ENCODE measurements at regions not wholly inside any gene's neighbourhood (a gene's known extent, or its start where the extent isn't known, plus 50 kb on each side); places are given as distances from the start of the nearest gene placed in this dataset.

DNA sequence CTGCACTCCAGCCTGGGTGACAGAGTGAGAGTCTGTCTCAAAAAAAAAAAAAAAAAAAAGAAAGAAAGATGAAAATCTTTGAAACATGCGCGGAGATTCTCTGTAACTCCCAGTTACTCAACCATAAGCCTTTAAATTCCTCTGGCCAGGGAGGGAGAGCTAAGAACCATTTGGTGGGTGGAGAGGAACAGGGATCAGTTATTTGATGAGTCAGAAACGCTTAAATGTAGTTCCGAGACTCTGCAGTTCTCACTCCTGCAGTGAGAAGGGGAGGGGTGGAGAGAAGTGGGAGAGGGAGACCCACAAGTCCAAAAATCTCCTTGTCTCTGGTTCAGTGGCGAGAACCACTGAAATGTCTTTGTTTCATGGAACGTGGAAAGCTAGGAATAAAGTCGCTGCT lies 266.7 kb downstream of the SOX9 start:
- CTCF ChIA-PET, result interaction anchor here (0.8 kb wide), 1 partner anchor 279 kb away, joined by 3 read pairs; no protein-coding TSS in a partner anchor
- peak overlapping the region; percentile 86 for H3K27ac Mint-ChIP-seq (ENCODE audit: low read depth, unreplicated experiment)
- H3K27me3 Mint-ChIP-seq (ENCODE audit: insufficient read depth, unreplicated experiment), result no peaks in the 10 kb centered on the region

DNA sequence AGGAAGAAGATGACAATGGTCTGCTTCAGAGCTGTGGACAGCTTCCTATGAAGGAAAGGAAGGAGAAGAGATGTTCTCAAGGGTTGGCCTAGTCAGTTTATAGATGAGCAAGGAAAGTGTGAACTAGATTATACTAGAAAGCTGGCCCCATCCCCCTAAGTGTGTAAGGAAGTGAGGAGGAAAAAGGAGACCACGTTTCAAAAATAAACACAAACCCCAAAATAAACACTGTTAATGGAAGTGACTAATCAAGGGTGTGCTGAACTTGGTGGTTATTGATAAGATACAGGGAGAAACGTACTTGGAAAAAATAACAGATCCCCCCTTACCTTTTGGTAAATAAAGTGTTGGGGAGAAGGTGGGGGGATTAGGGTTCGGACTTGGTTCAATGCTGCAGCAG lies 267.1 kb downstream of the SOX9 start:
- intact Hi-C loops (cut with micrococcal nuclease), result loop anchor here (2.0 to 5.0 kb wide), 5 partner anchors 19 to 267 kb away; partner anchors contain the start of gene SOX9
- peaks cover 61% of the 10 kb centered on the region for H3K4me1 Mint-ChIP-seq (ENCODE audit: insufficient read depth, unreplicated experiment)

More for the DNA sequence above, 266.7 kb downstream of the SOX9 start:
- no TSS peak for BruUV-seq (replicated peaks)
- H3K4me3 Mint-ChIP-seq (ENCODE audit: unreplicated experiment), result peak overlapping the region; percentile 29
- POLR2A ChIA-PET, result interaction anchor here (0.6 to 1.3 kb wide), 4 partner anchors 13 to 1145 kb away, joined by 3 to 5 read pairs (median 4); no protein-coding TSS in a partner anchor
- H3K9me3 Mint-ChIP-seq (ENCODE audit: unreplicated experiment), result no peaks in the 10 kb centered on the region
- intact Hi-C loops (cut with micrococcal nuclease), result loop anchor here (2.0 to 5.0 kb wide), 3 partner anchors 19 to 80 kb away; no protein-coding TSS in a partner anchor
- H3K4me1 Mint-ChIP-seq (ENCODE audit: insufficient read depth, unreplicated experiment), result peaks cover 61% of the 10 kb centered on the region
- TF ChIP-seq, protein P1, sequence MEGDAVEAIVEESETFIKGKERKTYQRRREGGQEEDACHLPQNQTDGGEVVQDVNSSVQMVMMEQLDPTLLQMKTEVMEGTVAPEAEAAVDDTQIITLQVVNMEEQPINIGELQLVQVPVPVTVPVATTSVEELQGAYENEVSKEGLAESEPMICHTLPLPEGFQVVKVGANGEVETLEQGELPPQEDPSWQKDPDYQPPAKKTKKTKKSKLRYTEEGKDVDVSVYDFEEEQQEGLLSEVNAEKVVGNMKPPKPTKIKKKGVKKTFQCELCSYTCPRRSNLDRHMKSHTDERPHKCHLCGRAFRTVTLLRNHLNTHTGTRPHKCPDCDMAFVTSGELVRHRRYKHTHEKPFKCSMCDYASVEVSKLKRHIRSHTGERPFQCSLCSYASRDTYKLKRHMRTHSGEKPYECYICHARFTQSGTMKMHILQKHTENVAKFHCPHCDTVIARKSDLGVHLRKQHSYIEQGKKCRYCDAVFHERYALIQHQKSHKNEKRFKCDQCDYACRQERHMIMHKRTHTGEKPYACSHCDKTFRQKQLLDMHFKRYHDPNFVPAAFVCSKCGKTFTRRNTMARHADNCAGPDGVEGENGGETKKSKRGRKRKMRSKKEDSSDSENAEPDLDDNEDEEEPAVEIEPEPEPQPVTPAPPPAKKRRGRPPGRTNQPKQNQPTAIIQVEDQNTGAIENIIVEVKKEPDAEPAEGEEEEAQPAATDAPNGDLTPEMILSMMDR (IDR thresholded peaks at IDR 0.05; ENCODE audit: unreplicated experiment), result no peak
- peak; percentile 91 for DNase-seq (ENCODE audit: unreplicated experiment)
- H3K36me3 Mint-ChIP-seq (ENCODE audit: insufficient read depth, unreplicated experiment), result peaks cover 4% of the 10 kb centered on the region

DNA sequence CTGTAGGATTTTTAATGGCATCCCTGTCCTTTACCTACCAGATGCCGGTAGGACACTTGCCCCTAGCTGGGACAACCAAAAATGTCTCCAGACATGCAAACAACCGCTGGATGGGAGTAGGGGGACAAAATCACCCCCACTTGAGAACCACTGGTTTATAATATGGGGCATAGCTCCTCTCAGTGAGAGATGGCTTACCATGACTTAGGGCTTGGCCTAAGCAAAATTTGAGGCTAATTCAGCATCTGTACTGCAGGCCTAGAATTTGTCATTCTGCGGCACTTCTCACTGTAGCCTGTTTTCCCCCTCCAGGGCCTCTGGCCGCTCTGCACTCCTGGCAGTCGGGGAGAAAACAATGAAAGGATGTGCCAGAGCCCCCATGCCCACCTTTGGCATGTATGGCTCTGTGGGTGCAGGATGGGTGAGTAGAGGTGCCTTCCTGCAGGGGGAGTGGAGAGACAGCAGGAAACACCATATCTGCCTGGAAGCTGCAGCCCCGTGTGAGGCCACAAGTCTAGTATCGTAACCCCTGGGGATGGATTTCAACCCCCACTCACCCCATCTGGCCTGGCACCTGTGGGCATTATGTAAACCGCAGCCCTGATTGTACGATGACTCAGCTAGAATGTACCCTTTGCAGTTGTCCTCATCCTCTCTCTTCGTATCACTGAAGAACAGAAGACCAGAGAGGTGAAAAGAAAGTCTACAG lies 268.1 kb downstream of the SOX9 start:
- Mint-ChIP-seq H3K27ac (ENCODE audit: low read depth, unreplicated experiment) (peak overlapping the region; percentile 51), H3K36me3 (ENCODE audit: insufficient read depth, unreplicated experiment) (peaks cover 12% of the 10 kb centered on the region), H3K27me3 (ENCODE audit: insufficient read depth, unreplicated experiment) (no peaks in the 10 kb centered on the region), H3K4me3 (ENCODE audit: unreplicated experiment) (peak overlapping the region; percentile 19), H3K9me3 (ENCODE audit: unreplicated experiment) (no peaks in the 10 kb centered on the region), H3K4me1 (ENCODE audit: insufficient read depth, unreplicated experiment) (peaks cover 67% of the 10 kb centered on the region)
- TF ChIP-seq, protein P1 (IDR thresholded peaks at IDR 0.05; ENCODE audit: unreplicated experiment), result peak; percentile 23
- ChIA-PET CTCF (interaction anchor here (0.7 kb wide), 1 partner anchor 33 kb away, joined by 3 read pairs; no protein-coding TSS in a partner anchor), POLR2A (interaction anchor here (1.0 to 1.3 kb wide), 2 partner anchors 16 to 22 kb away, joined by 3 to 5 read pairs; no protein-coding TSS in a partner anchor)
- intact Hi-C loops (cut with micrococcal nuclease), result loop anchor here (2.0 to 5.0 kb wide), 3 partner anchors 34 to 268 kb away; partner anchors contain the start of gene SOX9
- BruUV-seq (replicated peaks), result TSS peak; percentile 3
- DNase-seq (ENCODE audit: unreplicated experiment), result peak; percentile 95

More for the DNA sequence above, 267.1 kb downstream of the SOX9 start:
- Mint-ChIP-seq H3K27ac (ENCODE audit: low read depth, unreplicated experiment) (peak overlapping the region; percentile 86), H3K4me3 (ENCODE audit: unreplicated experiment) (peak overlapping the region; percentile 29), H3K27me3 (ENCODE audit: insufficient read depth, unreplicated experiment) (no peaks in the 10 kb centered on the region), H3K9me3 (ENCODE audit: unreplicated experiment) (no peaks in the 10 kb centered on the region), H3K36me3 (ENCODE audit: insufficient read depth, unreplicated experiment) (peaks cover 8% of the 10 kb centered on the region)
- DNase-seq (ENCODE audit: unreplicated experiment), result no peak
- POLR2A ChIA-PET, result interaction anchor here (0.7 to 1.3 kb wide), 4 partner anchors 13 to 23 kb away, joined by 3 to 5 read pairs (median 3); no protein-coding TSS in a partner anchor
- TF ChIP-seq, protein P1 (IDR thresholded peaks at IDR 0.05; ENCODE audit: unreplicated experiment), result no peak
- no TSS peak for BruUV-seq (replicated peaks)
- CTCF ChIA-PET, result interaction anchor here (0.6 kb wide), 1 partner anchor 20 kb away, joined by 8 read pairs; no protein-coding TSS in a partner anchor
